ENCODE measurements at regions not wholly inside any gene's neighbourhood (a gene's known extent, or its start where the extent isn't known, plus 50 kb on each side); places are given as distances from the start of the nearest gene placed in this dataset.

- DNase-seq, result no peak
Measured at GRCh38 chr21:31497914-31498313, 153.9 kb upstream of the TIAM1 start.

GRCh38 chr21:31493350-31493880, 149.4 kb upstream of the TIAM1 start:
- DNase-seq, result no peak

GRCh38 chr21:31491617-31492016, 147.6 kb upstream of the TIAM1 start:
- DNase-seq, result no peak

- no peak for DNase-seq
Measured at GRCh38 chr21:31490443-31490842, 146.4 kb upstream of the TIAM1 start.

GRCh38 chr21:31489726-31490125, 145.7 kb upstream of the TIAM1 start:
- no peak for DNase-seq

- DNase-seq, result no peak
Measured at GRCh38 chr21:31489014-31489413, 145.0 kb upstream of the TIAM1 start.

GRCh38 chr21:31484219-31484618, 140.2 kb upstream of the TIAM1 start:
- no peak for DNase-seq

GRCh38 chr21:31483146-31483545, 139.1 kb upstream of the TIAM1 start:
- no peak for DNase-seq

GRCh38 chr21:31482460-31482859, 138.4 kb upstream of the TIAM1 start:
- no peak for DNase-seq

GRCh38 chr21:31480228-31480627, 136.2 kb upstream of the TIAM1 start:
- DNase-seq, result no peak

- DNase-seq, result no peak
Measured at GRCh38 chr21:31479714-31480113, 135.7 kb upstream of the TIAM1 start.

GRCh38 chr21:31479222-31479621, 135.2 kb upstream of the TIAM1 start:
- no peak for DNase-seq

- no peak for DNase-seq
Measured at GRCh38 chr21:31476263-31477022, 132.4 kb upstream of the TIAM1 start.

- no peak for DNase-seq
Measured at GRCh38 chr21:31475223-31475622, 131.2 kb upstream of the TIAM1 start.

- DNase-seq, result no peak
Measured at GRCh38 chr21:31473685-31474345, 129.8 kb upstream of the TIAM1 start.

- DNase-seq, result no peak
Measured at GRCh38 chr21:31471865-31472264, 127.8 kb upstream of the TIAM1 start.

- no peak for DNase-seq
Measured at GRCh38 chr21:31470896-31471694, 127.0 kb upstream of the TIAM1 start.

- no peak for DNase-seq
Measured at GRCh38 chr21:31460980-31461379, 116.9 kb upstream of the TIAM1 start.

GRCh38 chr21:31459457-31459856, 115.4 kb upstream of the TIAM1 start:
- no peak for DNase-seq

- no peak for DNase-seq
Measured at GRCh38 chr21:31457675-31458074, 113.6 kb upstream of the TIAM1 start.

GRCh38 chr21:31456201-31456600, 112.1 kb upstream of the TIAM1 start:
- no peak for DNase-seq

GRCh38 chr21:31455506-31455905, 111.4 kb upstream of the TIAM1 start:
- no peak for DNase-seq

GRCh38 chr21:31450980-31451379, 106.9 kb upstream of the TIAM1 start:
- DNase-seq, result no peak
